ENCODE measurements at regions not wholly inside any gene's neighbourhood (a gene's known extent, or its start where the extent isn't known, plus 50 kb on each side); places are given as distances from the start of the nearest gene placed in this dataset.

- H3K36me3 Mint-ChIP-seq (ENCODE audit: low read depth): no peaks in the 10 kb centered on the region
- no peak overlapping the region for H3K4me3 Mint-ChIP-seq
- no peak overlapping the region for H3K27ac Mint-ChIP-seq
- H3K4me1 Mint-ChIP-seq: no peaks in the 10 kb centered on the region
- no peaks in the 10 kb centered on the region for H3K9me3 Mint-ChIP-seq
- H3K27me3 Mint-ChIP-seq (ENCODE audit: low read depth): no peaks in the 10 kb centered on the region
- TF ChIP-seq, protein P1, sequence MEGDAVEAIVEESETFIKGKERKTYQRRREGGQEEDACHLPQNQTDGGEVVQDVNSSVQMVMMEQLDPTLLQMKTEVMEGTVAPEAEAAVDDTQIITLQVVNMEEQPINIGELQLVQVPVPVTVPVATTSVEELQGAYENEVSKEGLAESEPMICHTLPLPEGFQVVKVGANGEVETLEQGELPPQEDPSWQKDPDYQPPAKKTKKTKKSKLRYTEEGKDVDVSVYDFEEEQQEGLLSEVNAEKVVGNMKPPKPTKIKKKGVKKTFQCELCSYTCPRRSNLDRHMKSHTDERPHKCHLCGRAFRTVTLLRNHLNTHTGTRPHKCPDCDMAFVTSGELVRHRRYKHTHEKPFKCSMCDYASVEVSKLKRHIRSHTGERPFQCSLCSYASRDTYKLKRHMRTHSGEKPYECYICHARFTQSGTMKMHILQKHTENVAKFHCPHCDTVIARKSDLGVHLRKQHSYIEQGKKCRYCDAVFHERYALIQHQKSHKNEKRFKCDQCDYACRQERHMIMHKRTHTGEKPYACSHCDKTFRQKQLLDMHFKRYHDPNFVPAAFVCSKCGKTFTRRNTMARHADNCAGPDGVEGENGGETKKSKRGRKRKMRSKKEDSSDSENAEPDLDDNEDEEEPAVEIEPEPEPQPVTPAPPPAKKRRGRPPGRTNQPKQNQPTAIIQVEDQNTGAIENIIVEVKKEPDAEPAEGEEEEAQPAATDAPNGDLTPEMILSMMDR (IDR thresholded peaks at IDR 0.05; ENCODE audit: unreplicated experiment in 3 of 3): no peak
Measured at GRCh38 chrX:43581167-43581566, 74.9 kb upstream of the MAOA start.

- TF ChIP-seq, protein P1 (IDR thresholded peaks at IDR 0.05; ENCODE audit: unreplicated experiment in 3 of 3): no peak
- no peaks in the 10 kb centered on the region for H3K36me3 Mint-ChIP-seq (ENCODE audit: low read depth)
- H3K27me3 Mint-ChIP-seq (ENCODE audit: low read depth): no peaks in the 10 kb centered on the region
- H3K4me3 Mint-ChIP-seq: no peak overlapping the region
- no peaks in the 10 kb centered on the region for H3K4me1 Mint-ChIP-seq
- H3K27ac Mint-ChIP-seq: no peak overlapping the region
- H3K9me3 Mint-ChIP-seq: no peaks in the 10 kb centered on the region
Measured at GRCh38 chrX:43581888-43582539, 74.1 kb upstream of the MAOA start.

- H3K27ac Mint-ChIP-seq: no peak overlapping the region
- no peaks in the 10 kb centered on the region for H3K9me3 Mint-ChIP-seq
- TF ChIP-seq, protein P1 (IDR thresholded peaks at IDR 0.05; ENCODE audit: unreplicated experiment in 3 of 3): no peak
- no peaks in the 10 kb centered on the region for H3K27me3 Mint-ChIP-seq (ENCODE audit: low read depth)
- H3K4me1 Mint-ChIP-seq: no peaks in the 10 kb centered on the region
- no peak overlapping the region for H3K4me3 Mint-ChIP-seq
- H3K36me3 Mint-ChIP-seq (ENCODE audit: low read depth): no peaks in the 10 kb centered on the region
Measured at GRCh38 chrX:43582540-43582913, 73.6 kb upstream of the MAOA start.

- H3K4me3 Mint-ChIP-seq: no peak overlapping the region
- H3K27ac Mint-ChIP-seq: no peak overlapping the region
- TF ChIP-seq, protein P1 (IDR thresholded peaks at IDR 0.05; ENCODE audit: unreplicated experiment in 3 of 3): no peak
- H3K9me3 Mint-ChIP-seq: peaks cover 2% of the 10 kb centered on the region
- no peaks in the 10 kb centered on the region for H3K27me3 Mint-ChIP-seq (ENCODE audit: low read depth)
- H3K36me3 Mint-ChIP-seq (ENCODE audit: low read depth): no peaks in the 10 kb centered on the region
- peaks cover 5% of the 10 kb centered on the region for H3K4me1 Mint-ChIP-seq
Measured at GRCh38 chrX:43585922-43586321, 70.2 kb upstream of the MAOA start.

- Mint-ChIP-seq H3K4me1 (peaks cover 5% of the 10 kb centered on the region), H3K4me3 (no peak overlapping the region), H3K9me3 (peaks cover 2% of the 10 kb centered on the region), H3K27ac (no peak overlapping the region), H3K27me3 (ENCODE audit: low read depth) (no peaks in the 10 kb centered on the region), H3K36me3 (ENCODE audit: low read depth) (no peaks in the 10 kb centered on the region)
- TF ChIP-seq, protein P1 (IDR thresholded peaks at IDR 0.05; ENCODE audit: unreplicated experiment in 3 of 3): no peak
Measured at GRCh38 chrX:43586830-43587229, 69.3 kb upstream of the MAOA start.

GRCh38 chrX:43589735-43590134, 66.4 kb upstream of the MAOA start:
- TF ChIP-seq, protein P1 (IDR thresholded peaks at IDR 0.05; ENCODE audit: unreplicated experiment in 3 of 3): no peak
- no peak overlapping the region for H3K4me3 Mint-ChIP-seq
- peaks cover 5% of the 10 kb centered on the region for H3K4me1 Mint-ChIP-seq
- peaks cover 2% of the 10 kb centered on the region for H3K9me3 Mint-ChIP-seq
- H3K27me3 Mint-ChIP-seq (ENCODE audit: low read depth): no peaks in the 10 kb centered on the region
- peak overlapping the region in 1 of 3 experiments; percentile 49 for H3K27ac Mint-ChIP-seq
- H3K36me3 Mint-ChIP-seq (ENCODE audit: low read depth): no peaks in the 10 kb centered on the region
